H9 (cell line): ENCODE measurements at regions not wholly inside any gene's neighbourhood (a gene's known extent, or its start where the extent isn't known, plus 50 kb on each side); places are given as distances from the start of the nearest gene placed in this dataset.

Experiments
- DNase-seq: peaks from one replicate; pipeline ENCODE4 v3.0.0-alpha.2; 2017
- H2AFZ ChIP-seq: one replicate; pipeline ENCODE4 v1.6.1; 2013; ENCODE audit warnings: mild to moderate bottlenecking, low read length, control low read depth, moderate library complexity
- H2AK5ac ChIP-seq: 2 replicates; pipeline ENCODE4 v1.6.1; 2013; ENCODE audit warnings: low read length, control low read depth, mixed read lengths; ENCODE audit not compliant: insufficient read length
- H2BK120ac ChIP-seq: one replicate; pipeline ENCODE4 v1.6.1; 2013; ENCODE audit warnings: low read depth, mild to moderate bottlenecking, low read length, control low read depth, inconsistent platforms; ENCODE audit not compliant: poor library complexity, severe bottlenecking
- H2BK12ac ChIP-seq: 2 replicates; pipeline ENCODE4 v1.6.1; 2013; ENCODE audit warnings: low read length, control low read depth, mixed read lengths, low read depth; ENCODE audit not compliant: insufficient read length
- H2BK15ac ChIP-seq: 2 replicates; pipeline ENCODE4 v1.6.1; 2013; ENCODE audit warnings: low read depth, low read length, control low read depth
- H2BK20ac ChIP-seq: one replicate; pipeline ENCODE4 v1.6.1; 2013; ENCODE audit warnings: low read depth, mild to moderate bottlenecking, low read length, control low read depth, inconsistent platforms; ENCODE audit not compliant: poor library complexity, severe bottlenecking
- H2BK5ac ChIP-seq: 2 replicates; pipeline ENCODE4 v1.6.1; 2013; ENCODE audit warnings: low read length, control low read depth, mixed read lengths; ENCODE audit not compliant: insufficient read length
- H3K14ac ChIP-seq: 2 replicates; pipeline ENCODE4 v1.6.1; 2013; ENCODE audit warnings: low read length, control low read depth; ENCODE audit not compliant: insufficient read depth
- H3K18ac ChIP-seq: 2 replicates; pipeline ENCODE4 v1.6.1; 2013; ENCODE audit warnings: low read depth, mild to moderate bottlenecking, mixed read lengths, low read length, control low read depth; ENCODE audit not compliant: insufficient read length
- H3K23ac ChIP-seq: 2 replicates; pipeline ENCODE4 v1.6.1; 2013; ENCODE audit warnings: low read length, control low read depth, mixed read lengths, low read depth; ENCODE audit not compliant: insufficient read length
- H3K23me2 ChIP-seq: 2 replicates; pipeline ENCODE4 v1.6.1; 2013; ENCODE audit warnings: low read depth, mild to moderate bottlenecking, mixed read lengths, low read length, control low read depth; ENCODE audit not compliant: insufficient read length, poor library complexity, severe bottlenecking
- H3K27ac ChIP-seq: 2 replicates; pipeline ENCODE4 v1.5.1; 2013; ENCODE audit warnings: low read length, control low read depth, mixed read lengths, low read depth; ENCODE audit not compliant: insufficient read length
- H3K27me3 ChIP-seq: 2 replicates; pipeline ENCODE4 v1.6.1; 2013; ENCODE audit warnings: low read length, control low read depth, inconsistent platforms; ENCODE audit not compliant: insufficient read depth
- H3K4ac ChIP-seq: 2 replicates; pipeline ENCODE4 v1.6.1; 2013; ENCODE audit warnings: low read depth, mild to moderate bottlenecking, control low read depth, inconsistent platforms, low read length, moderate library complexity
- H3K4me1 ChIP-seq: 2 replicates; pipeline ENCODE4 v1.6.1; 2013; ENCODE audit warnings: low read length, control low read depth, inconsistent platforms; ENCODE audit not compliant: insufficient read depth
- H3K4me2 ChIP-seq: 2 replicates; pipeline ENCODE4 v1.6.1; 2013; ENCODE audit warnings: low read length, control low read depth, mixed read lengths; ENCODE audit not compliant: insufficient read length, insufficient read depth
- H3K56ac ChIP-seq: 2 replicates; pipeline ENCODE4 v1.6.1; 2013; ENCODE audit warnings: low read depth, mild to moderate bottlenecking, mixed read lengths, low read length, control low read depth; ENCODE audit not compliant: insufficient read length
- H3K79me1 ChIP-seq: 2 replicates; pipeline ENCODE4 v1.6.1; 2013; ENCODE audit warnings: low read depth, mild to moderate bottlenecking, moderate library complexity, low read length, control low read depth, inconsistent platforms; ENCODE audit not compliant: insufficient read depth, poor library complexity, severe bottlenecking
- H3K79me2 ChIP-seq: 2 replicates; pipeline ENCODE4 v1.6.1; 2013; ENCODE audit warnings: low read length, control low read depth, inconsistent platforms; ENCODE audit not compliant: insufficient read depth
- H3K9ac ChIP-seq: 2 replicates; pipeline ENCODE4 v1.6.1; 2013; ENCODE audit warnings: low read length, control low read depth, mixed read lengths; ENCODE audit not compliant: insufficient read length; ENCODE audit errors: extremely low read depth
- H3K9me3 ChIP-seq: one replicate; pipeline ENCODE4 v1.6.1; 2013; ENCODE audit warnings: low read depth, low read length, inconsistent platforms; ENCODE audit not compliant: control insufficient read depth
- H3T11ph ChIP-seq: one replicate; pipeline ENCODE4 v1.6.1; 2013; ENCODE audit warnings: mild to moderate bottlenecking, low read length, control low read depth, inconsistent platforms
- H4K20me1 ChIP-seq: one replicate; pipeline ENCODE4 v1.6.1; 2013; ENCODE audit not compliant: control insufficient read depth, insufficient read length, insufficient read depth
- H4K5ac ChIP-seq: 2 replicates; pipeline ENCODE4 v1.6.1; 2013; ENCODE audit warnings: low read depth, mild to moderate bottlenecking, mixed read lengths, low read length, control low read depth; ENCODE audit not compliant: insufficient read length
- H4K8ac ChIP-seq: replicated peaks from 2 replicates; pipeline ENCODE4 v1.6.1; 2013; ENCODE audit warnings: low read length, control low read depth, mixed read lengths, low read depth; ENCODE audit not compliant: insufficient read length
- H4K91ac ChIP-seq: 2 replicates; pipeline ENCODE4 v1.6.1; 2013; ENCODE audit warnings: low read depth, mild to moderate bottlenecking, moderate library complexity, mixed read lengths, low read length, control low read depth; ENCODE audit not compliant: insufficient read length
- H3K27ac Mint-ChIP-seq, 3 experiments: 2 replicates in 2 of 3; 3 replicates in 1 of 3; pipeline ENCODE4 v1.8.0; 2020 to 2021; ENCODE audit warnings: mixed read lengths in 3 of 3, mild to moderate bottlenecking in 1 of 3, moderate library complexity in 1 of 3
- H3K27me3 Mint-ChIP-seq: 2 replicates; pipeline ENCODE4 v1.8.0; 2021; ENCODE audit warnings: low read depth, mild to moderate bottlenecking, moderate library complexity, mixed read lengths
- H3K36me3 Mint-ChIP-seq, 3 experiments: 2 replicates in 2 of 3; 3 replicates in 1 of 3; pipeline ENCODE4 v1.8.0; 2020 to 2021; ENCODE audit warnings: low read depth in 3 of 3, mixed read lengths in 3 of 3; ENCODE audit not compliant: insufficient read depth in 1 of 3
- H3K4me1 Mint-ChIP-seq, 2 experiments: 2 replicates each; pipeline ENCODE4 v1.8.0; 2020; ENCODE audit warnings: mixed read lengths in 2 of 2
- H3K4me3 Mint-ChIP-seq, 2 experiments: 2 replicates in 1 of 2; 3 replicates in 1 of 2; pipeline ENCODE4 v1.8.0; 2020 to 2021; ENCODE audit warnings: mild to moderate bottlenecking in 2 of 2, mixed read lengths in 2 of 2, moderate library complexity in 1 of 2
- H3K9me3 Mint-ChIP-seq, 2 experiments: 2 replicates in 1 of 2; 3 replicates in 1 of 2; pipeline ENCODE4 v1.8.0; 2020; ENCODE audit warnings: mild to moderate bottlenecking in 2 of 2, mixed read lengths in 2 of 2, moderate library complexity in 1 of 2
- CTCF ChIP-seq: fragments of 200-600 bp; sonication (generic); conservative IDR thresholded peaks from 3 replicates; pipeline ENCODE4 v1.8.0; 2021; ENCODE audit warnings: antibody characterized with exemption, mild to moderate bottlenecking

GRCh38 chr3:24594161-24594560 lies 99.5 kb upstream of the THRB start:
- H3K36me3 Mint-ChIP-seq = no peaks in the 10 kb centered on the region
- Histone ChIP-seq H3K79me1 (no peaks in the 10 kb centered on the region), H3K56ac (no peak overlapping the region), H4K5ac (no peak overlapping the region), H2AK5ac (no peak overlapping the region), H3T11ph (no peak overlapping the region), H3K23me2 (no peaks in the 10 kb centered on the region), H3K4me2 (no peak overlapping the region), H3K9ac (no peak overlapping the region), H3K4me1 (no peaks in the 10 kb centered on the region), H3K23ac (no peak overlapping the region), H4K8ac (no peak overlapping the region), H3K9me3 (no peaks in the 10 kb centered on the region), H2BK120ac (no peak overlapping the region), H2BK20ac (no peak overlapping the region), H3K27ac (no peak overlapping the region), H2BK12ac (no peak overlapping the region), H3K79me2 (no peaks in the 10 kb centered on the region), H3K27me3 (no peaks in the 10 kb centered on the region), H2BK5ac (no peak overlapping the region), H3K4ac (no peak overlapping the region), H4K20me1 (no peaks in the 10 kb centered on the region), H3K14ac (no peak overlapping the region), H2AFZ (no peak overlapping the region), H2BK15ac (no peak overlapping the region), H4K91ac (no peak overlapping the region), H3K18ac (no peak overlapping the region)
- H3K4me1 Mint-ChIP-seq = peaks cover 6 to 14% of the 10 kb centered on the region in 2 experiments
- H3K4me3 Mint-ChIP-seq = no peak overlapping the region
- no peak overlapping the region for H3K27ac Mint-ChIP-seq
- no peaks in the 10 kb centered on the region for H3K27me3 Mint-ChIP-seq
- no peak for DNase-seq
- no peaks in the 10 kb centered on the region for H3K9me3 Mint-ChIP-seq
- no peak for TF ChIP-seq CTCF
